ENCODE measurements at regions not wholly inside any gene's neighbourhood (a gene's known extent, or its start where the extent isn't known, plus 50 kb on each side); places are given as distances from the start of the nearest gene placed in this dataset.

DNA sequence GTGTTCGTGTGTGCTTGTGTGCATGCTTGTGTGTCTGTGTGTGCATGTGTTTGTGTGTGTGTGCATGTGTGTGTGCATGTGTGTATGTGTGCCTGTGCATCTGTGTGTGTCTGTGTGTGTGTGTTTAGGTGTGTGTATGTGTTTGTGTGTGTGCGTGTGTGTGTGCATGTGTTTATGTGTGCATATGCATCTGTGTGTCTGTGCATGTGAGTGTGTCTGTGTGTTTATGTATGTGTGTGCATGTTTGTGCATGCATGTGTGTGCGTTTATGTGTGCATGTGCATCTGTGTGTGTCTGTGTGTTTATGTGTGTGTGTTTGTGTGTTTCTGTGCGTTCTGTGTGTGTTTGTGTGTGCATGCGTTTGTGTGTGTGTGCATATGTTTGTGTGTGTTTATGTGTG, 106.6 kb upstream of the TNRC6C start:
- no peak for DNase-seq

DNA sequence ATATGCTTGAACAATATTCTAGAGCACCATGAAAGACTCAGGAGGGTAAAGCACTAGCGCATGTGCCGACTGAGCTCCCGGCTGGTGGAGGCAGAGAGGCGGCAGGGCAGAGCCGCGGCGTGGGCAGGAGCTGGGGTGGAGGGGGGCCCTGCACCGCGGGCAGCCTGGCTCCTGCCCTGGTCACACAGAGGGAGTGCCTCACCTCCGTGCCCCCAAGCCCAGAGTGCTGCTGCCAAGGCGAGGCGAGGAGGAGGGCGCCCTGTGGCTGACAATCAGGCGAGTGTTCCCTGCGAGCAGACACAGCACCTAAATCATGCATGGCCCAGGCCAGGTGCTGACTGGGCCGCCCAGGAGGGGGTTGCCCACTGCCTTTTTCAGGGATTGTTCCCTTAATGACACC, 105.8 kb upstream of the TNRC6C start:
- no peak for DNase-seq

DNA sequence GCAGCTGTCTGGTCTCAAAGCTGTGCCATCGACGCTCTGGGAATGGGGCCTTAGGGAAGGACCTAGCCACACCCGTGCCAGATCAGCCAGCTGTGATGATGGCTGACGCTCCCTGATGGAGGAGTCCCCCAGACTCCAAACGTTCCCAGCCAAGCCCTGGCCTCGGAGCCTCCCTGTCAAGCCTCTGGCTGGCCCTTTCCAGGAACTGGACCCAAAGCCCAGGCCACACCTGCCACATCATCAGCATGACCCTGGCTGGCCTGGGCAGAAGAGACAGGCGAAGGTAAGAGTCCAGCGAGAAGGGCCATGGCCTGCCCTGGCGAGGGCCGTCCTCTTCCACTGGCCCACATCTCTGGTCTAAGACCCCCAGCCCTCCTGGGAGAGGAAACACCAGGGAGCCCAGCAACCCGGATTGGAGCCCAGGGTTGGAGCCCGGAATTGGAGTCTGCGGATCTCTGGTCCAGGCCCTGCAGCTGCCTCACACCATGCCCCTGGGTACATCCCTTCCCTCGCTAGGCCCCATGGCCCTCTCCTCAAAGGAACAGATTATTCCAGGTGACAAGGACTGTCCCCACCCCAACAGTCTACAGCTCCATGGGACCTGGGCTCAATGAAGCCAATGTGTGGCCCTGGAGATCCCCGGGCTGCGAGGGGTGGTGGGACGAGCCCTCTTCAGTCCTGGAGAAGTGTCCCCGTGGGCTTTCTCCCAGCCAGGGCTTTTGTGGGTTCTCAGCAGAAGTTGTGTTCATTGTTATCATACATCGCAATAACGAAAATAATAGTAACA, 105.1 kb upstream of the TNRC6C start:
- DNase-seq, result no peak

DNA sequence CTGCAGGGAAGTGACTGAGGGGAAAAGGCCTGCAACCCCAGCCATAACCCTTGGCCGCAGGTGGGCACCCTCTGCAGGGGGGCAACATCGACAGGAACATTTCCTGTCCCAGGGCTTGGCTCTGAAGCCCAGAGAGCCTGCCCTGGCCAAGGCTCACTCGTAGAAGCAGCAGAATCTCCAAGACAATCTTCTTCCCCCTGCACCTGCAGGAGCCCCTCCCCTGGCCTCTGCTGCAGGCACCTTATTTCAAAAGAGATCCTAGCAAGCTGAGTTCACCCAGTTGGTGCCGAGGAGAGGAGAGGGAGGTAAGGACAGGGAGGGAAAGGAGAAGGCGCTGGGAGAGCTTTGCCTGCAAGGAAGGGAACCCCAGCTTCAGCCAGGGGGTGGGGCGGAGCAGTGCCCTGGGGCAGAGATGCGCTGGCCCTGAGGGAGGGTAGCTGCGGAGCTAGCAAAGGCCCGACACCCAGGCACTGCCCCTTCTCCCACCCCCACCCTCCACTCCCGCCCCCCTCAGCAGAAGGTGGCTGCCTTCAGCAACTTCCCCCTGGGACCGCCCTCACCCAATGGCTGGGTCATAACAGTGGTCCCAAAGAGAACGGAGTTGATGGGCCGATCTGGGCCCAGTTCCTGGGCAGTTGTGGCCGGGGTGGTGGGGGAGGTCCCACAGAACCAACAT, 104.3 kb upstream of the TNRC6C start:
- no peak for DNase-seq

DNA sequence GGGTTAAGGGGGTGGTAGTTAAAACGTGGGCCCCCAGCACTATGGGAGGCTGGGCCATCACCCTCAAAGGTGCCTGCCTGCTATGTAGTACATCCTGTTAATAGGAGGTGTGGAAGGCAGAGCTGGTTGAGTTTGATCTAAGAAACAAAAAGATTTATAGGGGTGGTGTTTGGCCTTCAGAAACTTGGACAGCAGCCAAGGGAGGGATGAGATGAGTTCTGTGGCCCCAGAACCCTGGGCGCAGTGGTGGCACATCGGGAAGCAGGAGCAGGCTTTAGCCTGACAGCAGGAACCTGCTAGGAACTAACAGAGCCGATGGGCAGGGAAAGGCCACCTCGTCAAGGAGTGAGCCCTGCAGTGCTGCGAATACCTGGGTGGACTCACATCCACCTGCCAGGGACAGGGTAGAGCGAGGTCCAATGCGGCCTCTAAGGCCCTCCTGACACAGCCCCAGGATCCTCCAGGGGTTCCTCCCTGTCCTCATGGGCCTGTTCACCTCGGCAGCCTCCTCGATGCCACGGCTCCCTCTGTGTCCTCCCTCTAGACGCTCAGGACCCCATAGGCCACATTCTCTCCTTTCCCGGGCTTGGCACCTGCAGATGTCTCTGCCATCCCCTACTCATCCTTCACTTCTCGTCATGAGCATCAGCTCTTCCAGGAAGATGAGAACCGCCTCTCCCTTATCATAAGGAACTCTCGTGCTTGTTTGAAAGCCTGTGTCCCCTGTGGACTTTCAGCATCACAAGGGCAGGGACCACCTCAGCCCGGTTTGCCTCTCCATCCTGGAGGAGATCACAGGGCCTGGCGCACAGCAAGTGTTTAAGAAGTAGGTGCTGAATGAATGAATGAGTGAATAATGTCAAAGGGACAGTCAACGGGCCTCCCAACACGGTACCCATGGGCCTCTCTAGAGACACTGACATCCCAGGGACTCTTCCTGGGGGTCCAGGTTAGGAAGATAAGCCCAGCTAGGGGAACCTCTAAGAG, 103.5 kb upstream of the TNRC6C start:
- no peak for DNase-seq

DNA sequence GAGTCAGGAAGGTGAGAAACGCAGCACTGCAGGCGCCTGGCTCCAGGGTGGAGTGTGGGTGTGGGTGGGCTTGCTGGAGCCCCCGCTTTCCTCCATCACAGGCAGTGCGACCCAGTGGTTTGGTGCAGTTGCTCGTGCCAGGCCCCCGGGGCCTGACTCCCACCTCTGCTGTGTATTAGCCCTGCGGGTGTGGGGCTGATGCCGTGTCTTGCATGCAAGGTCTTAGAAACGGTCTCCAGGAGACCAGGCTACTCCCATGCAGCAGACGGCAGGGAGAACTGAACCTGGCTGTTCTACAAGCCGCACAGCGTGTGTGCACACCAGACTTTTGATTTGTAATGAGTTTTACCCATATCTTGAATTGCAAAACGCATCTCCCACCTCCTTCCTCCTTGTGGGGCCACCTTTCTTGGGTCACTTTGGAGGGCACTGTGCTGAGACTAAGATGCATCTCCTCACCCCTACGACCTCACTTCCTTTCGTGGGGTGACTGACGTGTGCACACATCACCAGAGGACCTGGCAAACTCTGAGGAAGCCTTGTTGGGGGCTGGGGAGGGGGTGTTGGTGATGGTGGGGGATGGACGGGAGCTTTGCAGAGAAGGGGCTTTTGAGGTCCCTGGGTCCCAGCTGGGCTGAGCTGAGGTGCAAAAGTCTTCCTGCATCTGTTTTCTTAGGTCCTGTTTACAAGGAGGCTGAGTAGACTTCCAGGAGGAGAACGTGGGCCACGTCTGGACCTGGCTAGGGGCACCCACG, 101.8 kb upstream of the TNRC6C start:
- no peak for DNase-seq

DNA sequence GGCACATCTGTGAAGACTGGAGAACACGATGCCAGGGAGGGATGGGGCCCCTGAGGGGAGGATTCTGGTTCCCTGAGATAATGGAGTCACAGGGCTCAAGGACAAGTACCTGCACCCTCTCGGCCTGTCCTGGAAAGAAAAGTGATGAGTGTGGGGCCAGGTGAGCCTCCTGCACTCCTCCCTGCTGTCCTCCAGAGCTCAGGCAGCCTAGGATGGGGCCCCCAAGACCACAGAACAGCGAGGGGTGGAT, 101.3 kb upstream of the TNRC6C start:
- no peak for DNase-seq

DNA sequence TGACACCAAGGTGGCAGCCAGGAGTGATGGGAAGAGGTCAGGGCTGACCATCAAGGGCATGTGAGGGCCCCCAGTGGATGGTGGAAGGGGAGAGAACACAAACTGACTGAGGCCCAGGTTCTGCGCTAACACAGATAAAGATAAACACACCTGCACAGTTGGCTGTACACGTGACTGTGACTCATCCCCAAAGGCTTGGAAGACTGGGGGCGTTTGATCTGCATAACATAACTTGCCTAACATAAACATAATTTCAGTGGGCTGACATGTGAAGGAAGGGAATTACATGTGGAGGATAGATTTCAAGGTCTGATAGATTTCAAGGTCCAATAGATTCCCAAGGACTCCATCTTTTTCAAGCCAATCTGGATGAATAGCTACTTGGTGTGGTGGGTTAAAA, 100.9 kb upstream of the TNRC6C start:
- DNase-seq, result peak; percentile 45

DNA sequence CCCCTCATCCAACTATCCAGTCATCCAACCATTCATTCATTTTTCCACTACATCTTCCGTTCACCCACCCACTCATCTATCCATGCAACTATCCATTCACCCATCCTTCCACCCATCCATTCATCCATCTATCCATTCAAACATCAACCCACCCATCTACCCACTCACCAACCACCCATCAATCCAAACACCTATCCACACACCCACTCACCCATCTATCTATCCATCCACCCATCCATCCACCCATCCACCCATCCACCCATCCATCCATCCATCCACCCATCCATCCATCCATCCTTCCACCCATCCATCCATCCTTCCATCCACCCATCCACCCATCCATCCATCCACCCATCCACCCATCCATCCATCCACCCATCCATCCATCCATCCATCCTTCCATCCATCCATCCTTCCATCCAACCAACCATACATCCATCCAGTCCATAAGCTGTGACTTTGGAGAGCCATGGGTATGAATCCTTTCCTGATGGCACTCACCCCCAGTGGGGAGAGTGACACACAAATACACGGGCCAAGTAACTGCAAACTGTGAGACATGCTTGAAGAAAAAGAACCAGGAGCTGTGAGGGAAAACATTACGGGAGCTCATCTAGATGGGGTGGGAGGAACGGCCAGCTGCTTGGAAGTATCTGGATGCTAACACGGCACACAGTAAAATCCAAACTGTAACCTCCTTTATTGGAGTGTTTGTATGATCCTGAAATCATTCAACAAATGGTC, 100.0 kb upstream of the TNRC6C start:
- DNase-seq, result no peak

DNA sequence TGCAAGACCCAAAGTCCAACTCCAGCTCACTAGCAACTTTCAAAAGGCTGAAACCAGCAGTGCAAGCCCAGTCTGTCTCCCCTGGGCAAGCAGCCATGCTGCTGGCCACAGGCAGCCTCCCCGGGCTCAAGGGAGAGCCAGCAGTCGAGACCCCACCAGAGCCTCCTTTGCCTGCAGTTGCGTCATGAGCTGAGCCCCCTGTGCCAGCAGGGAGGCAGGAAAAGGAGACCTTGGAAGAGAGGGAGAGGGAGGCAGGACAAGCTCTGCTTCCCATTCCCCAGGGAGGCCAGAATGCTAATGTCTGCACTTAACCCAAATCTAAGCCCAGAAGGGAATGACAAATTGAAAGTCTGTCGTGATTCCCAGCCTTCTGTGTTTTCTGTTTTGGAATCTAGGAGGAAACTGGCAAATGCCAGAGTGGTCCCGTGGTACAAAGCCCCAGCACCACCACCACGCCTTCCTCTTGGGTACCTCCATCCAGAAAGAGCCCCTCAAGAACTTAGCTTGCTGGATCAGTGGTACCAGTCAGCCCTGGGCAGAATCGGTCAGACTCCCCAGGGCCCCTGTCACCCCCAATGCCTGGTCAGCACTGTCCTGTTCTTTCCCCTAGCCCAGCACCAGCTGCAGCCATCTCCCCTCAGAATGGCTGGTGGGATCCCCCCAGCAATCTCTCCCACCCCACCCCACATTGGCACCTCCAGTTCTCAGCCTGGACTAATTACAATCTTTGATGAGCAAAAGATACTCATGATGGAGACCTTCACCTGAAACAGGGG, 99.3 kb upstream of the TNRC6C start:
- no peak for DNase-seq

DNA sequence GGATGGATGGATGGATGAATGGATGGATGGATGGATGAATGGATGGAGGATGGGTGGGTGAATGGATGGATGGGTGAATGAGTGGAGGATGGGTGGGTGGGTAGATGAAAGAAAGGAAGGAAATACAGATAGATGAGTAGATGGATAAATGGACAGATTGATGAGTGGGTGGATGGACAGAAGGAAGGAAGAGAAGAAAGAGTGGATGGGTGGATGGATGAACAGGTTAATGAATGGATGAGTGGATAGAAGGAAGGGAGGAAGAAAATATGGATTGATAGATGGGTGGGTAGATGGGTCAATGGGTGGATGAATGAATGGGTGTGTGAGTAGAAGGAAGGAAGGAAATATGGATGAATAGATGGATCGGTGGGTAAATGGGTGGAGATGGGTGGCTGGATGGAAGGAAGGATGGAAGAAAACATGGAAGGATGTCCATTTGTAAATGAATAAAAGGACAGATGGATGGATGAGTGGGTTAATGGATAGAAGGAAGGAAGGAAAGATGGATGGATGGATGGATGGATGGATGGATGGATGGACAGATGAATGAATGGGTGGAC, 97.3 kb upstream of the TNRC6C start:
- DNase-seq, result no peak

DNA sequence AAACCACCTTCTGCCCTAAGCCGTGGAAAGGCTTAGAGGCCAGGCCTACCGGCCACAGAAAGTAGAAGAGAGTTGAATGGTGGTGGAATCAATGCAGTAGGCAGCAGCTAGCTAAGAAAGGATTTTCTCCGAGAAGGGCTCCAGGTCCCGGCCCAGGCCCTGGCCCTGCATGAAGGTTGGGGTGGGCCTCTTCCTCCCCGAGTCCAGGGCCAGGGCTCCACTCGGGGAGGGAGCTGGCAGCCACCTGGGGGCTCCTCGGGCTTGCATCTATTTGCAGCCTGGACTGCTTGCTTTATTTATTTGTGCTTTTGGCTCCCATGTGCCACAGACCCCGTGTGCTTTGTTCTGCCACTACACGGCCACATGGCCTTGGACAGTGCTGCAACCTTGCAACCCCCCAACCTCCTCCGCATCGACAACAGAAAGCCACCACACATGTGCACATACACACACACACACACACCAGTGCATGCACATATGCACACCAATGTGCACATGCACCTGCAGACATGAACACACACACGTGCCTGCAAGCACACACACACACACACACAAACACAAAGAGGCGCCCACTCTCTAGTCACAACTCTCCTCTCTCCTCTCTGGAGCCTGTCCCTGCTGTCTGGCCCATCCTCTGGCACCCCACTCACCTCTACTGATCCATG, 96.4 kb upstream of the TNRC6C start:
- no peak for DNase-seq

DNA sequence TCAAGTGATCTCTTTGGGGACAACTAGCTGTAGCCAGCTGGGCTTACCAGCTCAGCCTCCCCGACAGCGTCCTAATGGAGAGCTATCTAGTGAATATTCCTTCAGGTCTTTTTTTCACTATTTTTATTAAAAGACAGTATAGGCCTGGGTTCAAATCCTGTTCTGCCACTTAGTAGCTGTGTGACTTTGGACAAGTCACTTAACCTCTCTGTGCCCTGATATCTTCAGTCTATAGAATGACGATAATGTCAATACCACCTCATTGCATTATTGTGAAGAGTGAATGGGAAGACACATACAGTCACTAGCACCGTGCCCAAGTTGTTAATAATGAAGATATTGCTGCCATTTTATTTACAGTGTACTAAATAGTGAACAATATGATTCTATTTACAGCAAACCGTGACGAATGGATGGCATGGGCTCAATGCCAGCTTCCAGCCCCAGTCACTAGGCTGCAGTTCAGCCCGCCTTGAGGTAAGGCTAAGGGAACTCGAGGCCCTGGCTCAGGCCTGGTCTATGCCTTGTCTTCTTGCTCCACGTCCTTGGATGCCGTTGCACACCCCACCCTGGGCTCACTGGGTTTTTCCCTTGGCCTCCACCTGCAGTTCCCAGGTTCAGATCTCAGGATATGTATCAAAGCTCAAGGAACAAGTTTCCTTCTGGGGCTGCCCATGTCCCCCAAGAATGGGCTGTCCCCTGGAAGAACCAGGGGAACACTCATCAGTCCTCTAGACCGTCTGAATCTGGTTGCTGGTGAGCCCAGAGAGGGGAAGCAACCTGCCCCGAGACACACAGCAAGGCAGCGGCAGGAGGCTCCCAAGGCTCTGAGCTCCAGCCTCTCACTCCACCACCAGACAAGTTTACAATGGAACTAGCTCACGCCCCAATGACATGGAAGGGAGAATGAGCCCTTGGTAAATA, 95.4 kb upstream of the TNRC6C start:
- no peak for DNase-seq

DNA sequence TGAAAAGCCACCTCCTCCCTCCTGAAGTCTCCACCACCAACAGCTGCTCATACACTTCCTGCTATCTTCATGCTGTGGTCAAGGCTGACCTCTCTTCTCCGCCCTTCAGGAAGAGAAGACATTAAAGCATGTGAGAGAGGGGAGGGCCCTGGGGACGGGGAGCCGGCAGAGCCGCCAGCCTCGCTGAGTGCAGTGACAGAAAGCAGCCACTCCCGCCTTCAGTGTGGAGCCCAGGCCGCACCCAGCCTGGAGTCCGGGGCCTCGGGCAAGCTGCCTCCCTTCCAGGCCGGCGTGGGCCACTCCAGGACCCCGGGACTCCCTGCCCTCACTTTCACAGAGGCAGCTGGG, 94.7 kb upstream of the TNRC6C start:
- DNase-seq, result peak; percentile 90

DNA sequence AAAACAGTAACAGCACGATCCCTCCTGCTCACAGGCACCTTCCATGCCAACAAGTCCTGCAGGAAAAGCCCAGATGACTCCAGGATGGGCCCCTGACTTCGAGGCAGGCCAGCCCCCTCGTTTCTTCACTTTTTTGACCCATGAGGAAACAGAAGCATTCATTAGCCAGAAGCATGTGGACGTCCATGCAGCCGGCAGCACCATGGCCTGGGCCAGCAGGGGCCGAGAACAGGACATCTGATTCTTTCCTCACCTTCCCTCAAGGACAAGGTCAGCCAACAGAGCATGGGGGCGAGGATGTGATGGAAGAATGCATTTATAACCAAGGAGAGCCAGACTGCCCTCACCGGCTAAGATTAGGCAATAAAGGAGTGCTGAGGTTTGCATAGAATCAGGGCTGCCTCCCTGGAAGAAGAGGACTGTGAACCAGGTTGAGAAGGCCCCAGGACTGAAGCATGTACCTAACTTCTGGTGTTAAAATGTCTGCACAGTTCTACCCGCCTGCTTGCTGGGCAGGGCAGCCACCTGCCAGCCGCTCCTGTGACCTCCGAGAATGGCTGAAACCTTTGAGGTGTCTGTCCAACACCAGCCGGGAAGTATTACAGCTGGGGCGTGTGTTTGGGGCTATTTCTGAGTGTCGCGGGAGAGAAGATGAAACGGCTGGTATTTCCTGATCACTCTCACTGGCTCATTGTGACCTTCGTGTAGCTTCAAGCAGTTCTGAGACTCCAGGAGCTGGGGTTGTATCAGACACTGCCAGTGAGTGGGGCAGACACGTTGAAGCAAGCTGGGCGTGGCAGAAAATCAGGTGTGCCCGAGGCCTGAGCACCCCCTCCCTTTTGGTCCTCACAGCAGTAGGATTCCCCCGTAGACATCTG, 94.0 kb upstream of the TNRC6C start:
- DNase-seq, result peak; percentile 28

DNA sequence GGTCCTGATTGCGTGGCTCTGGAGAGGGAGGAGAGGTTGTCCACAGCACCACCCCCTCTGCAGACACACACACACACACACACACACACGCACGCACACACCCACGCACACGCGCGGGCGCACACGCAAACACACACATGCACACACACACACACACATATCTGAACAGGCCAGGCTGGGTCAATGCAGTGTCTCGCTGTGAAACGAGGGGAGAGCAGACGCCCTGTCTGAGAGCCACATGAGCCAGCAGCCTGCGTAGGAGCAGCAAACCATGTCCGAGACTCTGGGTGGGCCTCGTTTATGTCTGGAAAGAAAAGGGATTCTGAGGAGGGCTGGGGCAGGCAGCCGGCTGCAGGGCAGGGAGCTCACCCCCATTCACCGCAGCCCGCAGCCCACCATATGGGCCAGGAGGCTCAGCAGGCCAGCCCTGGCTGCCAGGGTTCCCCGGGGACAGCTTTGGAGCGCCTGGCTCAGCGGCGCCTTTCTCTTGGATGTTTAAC, 93.3 kb upstream of the TNRC6C start:
- DNase-seq, result no peak

DNA sequence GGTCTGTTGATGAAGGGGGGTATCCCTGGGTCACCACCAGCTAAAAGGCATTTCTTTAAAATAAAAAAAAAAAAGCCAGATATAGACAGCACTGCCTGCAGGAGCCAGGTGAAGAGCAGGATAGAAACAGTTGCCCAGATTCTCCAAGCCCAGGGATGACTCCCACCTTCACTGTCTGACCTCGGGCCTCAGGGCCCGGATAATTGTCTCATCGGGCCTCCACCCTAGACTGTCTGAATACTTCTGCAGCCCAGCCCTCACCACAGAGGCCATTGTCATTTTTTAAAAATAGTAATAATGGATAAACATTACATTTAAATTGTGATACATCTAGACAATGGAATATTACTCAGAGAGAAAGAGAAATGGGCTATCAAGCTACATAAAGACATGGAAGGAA, 92.8 kb upstream of the TNRC6C start:
- no peak for DNase-seq

DNA sequence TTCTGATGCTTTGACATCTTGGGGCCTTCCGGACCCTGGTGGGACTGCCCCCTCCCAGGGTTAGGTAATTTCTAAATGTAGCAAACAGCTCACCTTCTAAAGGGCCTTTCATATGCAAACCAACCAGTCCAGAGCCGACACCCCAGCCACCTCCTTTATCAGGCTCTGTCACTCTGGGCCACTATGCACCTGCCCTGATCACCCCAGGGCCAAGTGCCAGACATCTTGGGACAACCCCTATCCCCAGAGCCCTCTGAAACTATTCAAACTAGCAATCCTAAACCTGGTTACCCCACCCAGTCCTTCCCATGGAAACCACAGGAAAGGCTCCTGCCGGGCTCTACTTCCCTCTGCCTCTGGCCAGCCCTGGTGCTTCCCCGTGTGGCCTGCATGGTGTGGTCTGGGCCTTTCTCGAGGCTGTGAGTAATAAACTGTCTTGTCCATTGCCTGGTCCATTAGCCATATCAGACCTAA, 91.2 kb upstream of the TNRC6C start:
- no peak for DNase-seq
